Thymus (tissue), 11 donors: ENCODE measurements at regions not wholly inside any gene's neighbourhood (a gene's known extent, or its start where the extent isn't known, plus 50 kb on each side); places are given as distances from the start of the nearest gene placed in this dataset.

Source experiments
- DNase-seq, 9 donors: peaks; one replicate each; pipeline ENCODE4 v3.0.0-alpha.2; 2013; ENCODE audit warnings: low spot score in 9 of 9, low read depth in 6 of 9, missing footprints in 1 of 9
- H3K27ac ChIP-seq, 2 donors: one replicate each; pipeline ENCODE4 v1.5.1; 2013; ENCODE audit warnings: control low read depth in 1 of 2, low read depth in 1 of 2, low read length in 1 of 2, mild to moderate bottlenecking in 1 of 2, moderate library complexity in 1 of 2
- H3K27me3 ChIP-seq, 2 donors: one replicate each; pipeline ENCODE4 v1.5.1; 2013; ENCODE audit warnings: low read length in 1 of 2; ENCODE audit not compliant: control insufficient read depth in 2 of 2, insufficient read depth in 1 of 2
- H3K36me3 ChIP-seq, 2 donors: one replicate each; pipeline ENCODE4 v1.5.1; 2013; ENCODE audit warnings: low read length in 1 of 2, mild to moderate bottlenecking in 1 of 2, moderate library complexity in 1 of 2; ENCODE audit not compliant: control insufficient read depth in 2 of 2, insufficient read depth in 2 of 2
- H3K4me1 ChIP-seq, 2 donors: one replicate each; pipeline ENCODE4 v1.5.1; 2013; ENCODE audit warnings: low read length in 2 of 2; ENCODE audit not compliant: control insufficient read depth in 2 of 2, insufficient read depth in 2 of 2
- H3K4me3 ChIP-seq, 2 donors: one replicate each; pipeline ENCODE4 v1.5.1; 2013; ENCODE audit warnings: low read length in 2 of 2, control low read depth in 1 of 2, mild to moderate bottlenecking in 1 of 2
- H3K9me3 ChIP-seq, 2 donors: one replicate each; pipeline ENCODE4 v1.5.1; 2013; ENCODE audit warnings: low read length in 1 of 2, mild to moderate bottlenecking in 1 of 2; ENCODE audit not compliant: control insufficient read depth in 2 of 2, insufficient read depth in 1 of 2
- WGBS: extraction: QIAGEN DNeasy Blood & Tissue Kit; methylation state at CpG from one replicate; pipeline ENCODE4 v1.1.7; 2013; 5-methylcytosine and 5-hydroxymethylcytosine counted together
- donor health status: healthy.

DNA sequence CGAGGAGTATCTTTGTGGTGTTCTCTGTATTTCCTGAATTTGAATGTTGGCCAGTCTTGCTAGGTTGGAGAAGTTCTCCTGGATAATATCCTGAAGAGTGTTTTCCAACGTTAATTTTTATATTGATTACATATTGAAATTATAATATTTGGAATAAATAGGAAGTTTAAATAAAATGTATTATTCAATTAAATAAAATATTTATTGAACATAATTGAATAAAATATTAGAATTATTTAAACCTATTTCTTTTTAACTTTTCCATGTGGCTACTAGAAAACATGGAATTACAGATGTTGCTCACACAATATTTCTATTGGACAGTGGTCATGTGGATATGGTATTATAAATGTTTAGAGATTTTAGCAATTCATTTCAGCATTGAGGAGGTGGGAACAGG, 170.8 kb upstream of the FST start:
- no peaks in the 10 kb centered on the region for H3K36me3 ChIP-seq
- DNase-seq: no peak
- H3K27ac ChIP-seq: no peak overlapping the region
- H3K27me3 ChIP-seq: no peaks in the 10 kb centered on the region
- WGBS: 88% methylated on average over 2 of the region's 2 CpGs
- H3K4me1 ChIP-seq: no peaks in the 10 kb centered on the region
- H3K9me3 ChIP-seq: no peaks in the 10 kb centered on the region
- no peak overlapping the region for H3K4me3 ChIP-seq

DNA sequence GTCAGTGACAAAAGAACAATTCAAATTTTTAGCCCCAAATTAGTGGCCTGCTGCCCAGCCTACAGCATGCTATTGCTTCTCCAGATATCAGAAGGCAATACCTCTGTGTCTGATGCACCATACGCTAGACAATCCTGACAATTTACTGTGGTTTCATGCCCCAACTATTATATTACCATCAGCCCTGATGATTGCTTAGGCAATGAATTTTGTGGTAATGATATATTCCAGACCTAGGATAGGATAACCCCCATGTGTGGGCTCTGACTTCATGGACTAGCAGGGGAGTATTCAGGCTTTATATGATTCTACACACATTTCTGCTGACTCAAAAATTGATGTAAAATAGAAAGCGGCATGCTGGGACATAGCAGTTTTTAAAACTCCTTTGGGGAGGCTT, 168.7 kb upstream of the FST start:
- no peak overlapping the region for H3K27ac ChIP-seq
- no peaks in the 10 kb centered on the region for H3K36me3 ChIP-seq
- no peaks in the 10 kb centered on the region for H3K27me3 ChIP-seq
- H3K9me3 ChIP-seq: peaks cover 0 to 1% of the 10 kb centered on the region in 2 donors
- 96% methylated on average over 2 of the region's 2 CpGs for WGBS
- no peaks in the 10 kb centered on the region for H3K4me1 ChIP-seq
- no peak overlapping the region for H3K4me3 ChIP-seq
- no peak for DNase-seq

DNA sequence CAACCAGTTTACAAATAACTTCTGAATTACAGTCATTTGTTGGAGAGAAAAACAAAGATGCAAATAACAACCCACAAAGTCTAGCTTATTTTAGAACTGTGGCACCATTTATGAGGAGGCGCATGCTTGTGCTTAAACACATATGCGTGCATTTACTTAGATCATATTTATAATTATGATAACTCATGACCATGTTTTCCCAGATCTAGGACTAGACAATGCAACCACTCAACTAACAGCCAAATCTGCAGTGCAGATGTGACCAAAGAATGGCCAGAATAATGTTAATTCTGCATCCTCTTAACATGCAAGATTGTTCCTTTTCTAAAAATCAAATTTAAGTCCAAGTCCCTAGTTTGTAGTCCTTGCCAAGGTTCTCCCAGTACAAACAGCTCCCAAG, 167.3 kb upstream of the FST start:
- Histone ChIP-seq H3K36me3 (no peaks in the 10 kb centered on the region), H3K4me3 (no peak overlapping the region), H3K4me1 (no peaks in the 10 kb centered on the region), H3K9me3 (peaks cover 0 to 1% of the 10 kb centered on the region in 2 donors), H3K27me3 (no peaks in the 10 kb centered on the region), H3K27ac (no peak overlapping the region)
- WGBS: 97% methylated on average over 2 of the region's 2 CpGs
- DNase-seq: no peak

DNA sequence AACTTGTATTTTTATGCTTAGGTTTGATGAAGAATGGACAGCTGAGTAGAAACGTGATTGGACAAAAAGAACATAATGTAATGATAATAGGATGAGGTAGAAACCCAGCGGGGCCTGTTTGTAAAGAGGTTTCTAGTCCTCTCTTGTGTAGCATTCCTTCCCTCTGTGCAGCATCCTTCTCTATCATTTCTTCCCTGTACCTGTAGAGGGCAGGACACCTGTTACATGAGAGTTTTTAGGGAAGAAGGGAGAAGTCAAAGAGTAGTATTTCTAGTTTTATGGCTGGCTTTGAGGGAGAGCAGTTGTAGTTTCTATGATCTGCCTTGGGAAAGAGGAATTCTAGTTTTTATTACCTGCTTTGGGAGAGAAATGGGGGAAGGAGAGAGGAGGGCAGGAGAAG, 162.1 kb upstream of the FST start:
- peaks cover 0 to 1% of the 10 kb centered on the region in 2 donors for H3K9me3 ChIP-seq
- H3K4me1 ChIP-seq: no peaks in the 10 kb centered on the region
- H3K4me3 ChIP-seq: no peak overlapping the region
- no peak for DNase-seq
- no peaks in the 10 kb centered on the region for H3K27me3 ChIP-seq
- no peaks in the 10 kb centered on the region for H3K36me3 ChIP-seq
- WGBS: 63% methylated on average over 2 of the region's 2 CpGs
- no peak overlapping the region for H3K27ac ChIP-seq

DNA sequence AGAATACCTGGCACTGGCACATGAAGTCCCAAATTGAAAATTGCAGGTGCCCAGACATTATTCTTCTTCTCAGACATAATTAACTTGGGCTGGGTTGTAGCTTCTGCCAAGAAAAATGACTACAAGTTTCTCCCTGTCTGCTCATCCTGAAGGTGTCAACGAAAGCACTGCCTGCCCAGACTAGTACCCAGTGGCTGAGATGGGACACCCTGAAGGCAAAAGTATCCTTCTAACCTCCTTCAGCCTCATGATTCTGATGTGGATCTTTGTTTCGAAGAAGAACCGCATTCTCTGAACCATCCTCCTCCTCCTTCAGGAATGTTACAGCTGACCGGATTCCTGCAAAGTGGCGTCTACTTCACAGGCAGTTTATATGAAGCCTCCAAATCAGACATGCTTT, 161.1 kb upstream of the FST start:
- peaks cover 0 to 1% of the 10 kb centered on the region in 2 donors for H3K9me3 ChIP-seq

DNA sequence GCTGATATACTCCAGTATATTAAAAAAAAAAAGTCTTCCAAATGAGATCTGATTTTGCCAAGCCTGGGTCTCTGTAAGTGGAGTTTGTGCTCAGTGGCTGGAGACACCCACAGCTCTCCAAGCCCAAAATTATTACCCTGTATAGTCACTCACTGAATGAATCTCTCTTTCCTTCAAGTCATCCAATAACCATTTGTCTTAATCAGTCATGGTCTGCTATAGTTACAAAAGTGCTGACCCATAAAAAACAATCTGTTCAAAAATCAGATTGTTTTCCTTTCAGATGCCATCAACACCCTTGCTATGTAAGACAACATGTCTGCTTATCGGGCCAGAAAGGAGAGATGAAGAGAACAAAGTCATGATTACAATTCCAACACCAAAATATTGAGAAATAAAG, 159.4 kb upstream of the FST start:
- Histone ChIP-seq H3K27ac (no peak overlapping the region), H3K27me3 (no peaks in the 10 kb centered on the region), H3K9me3 (no peaks in the 10 kb centered on the region), H3K36me3 (no peaks in the 10 kb centered on the region), H3K4me1 (no peaks in the 10 kb centered on the region), H3K4me3 (no peak overlapping the region)
- DNase-seq: no peak
- 87% methylated on average over 1 of the region's 1 CpG for WGBS

More for the DNA sequence above, 161.1 kb upstream of the FST start:
- no peak overlapping the region for H3K27ac ChIP-seq
- no peaks in the 10 kb centered on the region for H3K27me3 ChIP-seq
- WGBS: 95% methylated on average over 5 of the region's 5 CpGs
- H3K36me3 ChIP-seq: no peaks in the 10 kb centered on the region
- no peaks in the 10 kb centered on the region for H3K4me1 ChIP-seq
- no peak overlapping the region for H3K4me3 ChIP-seq
- DNase-seq: peak in 1 of 9 donors; percentile 4

DNA sequence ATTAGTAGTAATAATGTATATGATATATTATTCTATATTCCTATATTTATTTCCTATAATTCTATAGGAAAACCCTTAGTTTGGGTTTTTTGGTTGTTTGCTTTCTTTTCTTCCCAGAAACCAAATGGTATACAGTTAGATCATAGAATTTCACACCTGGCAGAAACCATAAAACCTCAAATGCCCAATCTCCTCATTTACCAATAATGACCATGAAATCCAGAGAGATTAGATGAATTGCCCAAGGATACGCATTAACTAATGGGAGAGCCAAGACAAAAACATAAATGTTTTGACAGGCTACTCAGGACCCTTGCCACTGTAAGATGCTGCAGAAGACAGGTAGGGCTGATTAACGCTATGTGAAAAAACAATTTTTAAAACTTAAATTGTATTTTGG, 158.7 kb upstream of the FST start:
- H3K9me3 ChIP-seq: no peaks in the 10 kb centered on the region
- 97% methylated on average over 2 of the region's 2 CpGs for WGBS
- no peaks in the 10 kb centered on the region for H3K27me3 ChIP-seq
- H3K4me3 ChIP-seq: no peak overlapping the region
- DNase-seq: no peak
- no peak overlapping the region for H3K27ac ChIP-seq
- H3K36me3 ChIP-seq: no peaks in the 10 kb centered on the region
- no peaks in the 10 kb centered on the region for H3K4me1 ChIP-seq

DNA sequence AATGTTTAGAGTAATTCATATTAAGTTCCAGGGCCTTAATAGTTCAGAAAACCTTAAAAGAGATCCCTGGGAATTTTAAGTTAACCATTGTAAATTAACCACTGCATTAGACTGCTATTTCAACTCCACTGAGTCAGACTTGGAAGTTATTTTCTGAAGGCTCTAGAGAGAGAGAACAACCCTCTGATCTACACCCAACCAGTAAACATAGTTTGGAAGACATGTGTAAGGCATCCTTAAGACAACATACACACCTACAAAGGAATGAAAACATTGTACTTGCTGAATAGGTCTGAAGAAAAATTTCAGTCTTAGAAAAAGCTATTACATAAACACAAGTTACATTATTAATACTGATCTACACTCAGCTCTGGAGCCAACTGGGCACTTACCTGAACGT, 158.2 kb upstream of the FST start:
- Histone ChIP-seq H3K27ac (no peak overlapping the region), H3K4me1 (no peaks in the 10 kb centered on the region), H3K9me3 (no peaks in the 10 kb centered on the region), H3K4me3 (no peak overlapping the region), H3K36me3 (no peaks in the 10 kb centered on the region), H3K27me3 (no peaks in the 10 kb centered on the region)
- WGBS: 85% methylated on average over 1 of the region's 1 CpG
- no peak for DNase-seq

DNA sequence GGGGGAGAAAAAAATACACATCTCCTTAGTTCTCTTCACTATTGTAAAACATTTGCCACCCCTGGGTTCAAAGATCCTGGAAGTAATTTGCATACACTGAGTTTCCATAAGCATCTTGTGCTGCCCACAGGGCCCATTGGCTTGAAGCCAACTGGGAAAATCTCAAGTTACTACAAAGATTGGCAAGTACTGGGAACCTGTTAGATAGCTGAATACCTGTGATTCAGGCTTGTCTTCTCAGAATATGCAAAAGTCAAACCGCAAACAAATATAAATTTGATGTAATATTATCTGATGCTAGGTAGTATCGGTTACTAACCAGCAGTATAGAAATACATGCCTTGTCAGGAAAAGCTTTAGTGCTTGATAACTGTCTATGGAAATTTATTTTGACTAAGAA, 156.9 kb upstream of the FST start:
- H3K27me3 ChIP-seq: no peaks in the 10 kb centered on the region
- no peak overlapping the region for H3K4me3 ChIP-seq
- no peaks in the 10 kb centered on the region for H3K9me3 ChIP-seq
- no peaks in the 10 kb centered on the region for H3K36me3 ChIP-seq
- 90% methylated on average over 2 of the region's 2 CpGs for WGBS
- no peak for DNase-seq
- no peaks in the 10 kb centered on the region for H3K4me1 ChIP-seq
- H3K27ac ChIP-seq: no peak overlapping the region
